Stimulated activated effector memory CD8-positive, alpha-beta T cell treated with anti-CD3 and anti-CD28 coated beads, Interleukin-12 subunit alpha, Interleukin-12 subunit beta, amount 100 ng/mL, for 72 hours (primary cell): ENCODE measurements at regions not wholly inside any gene's neighbourhood (a gene's known extent, or its start where the extent isn't known, plus 50 kb on each side); places are given as distances from the start of the nearest gene placed in this dataset.

Experiments used
- ATAC-seq: fragments of 150-1000 bp; cut with Tn5 transposase; 2 replicates; pipeline ENCODE4 v1.10.0; 2021
- DNase-seq, 2 donors: peaks; one replicate each; pipeline ENCODE4 v3.0.0; 2021 to 2022; ENCODE audit warnings: low spot score in 2 of 2
- H3K27ac Mint-ChIP-seq: one replicate; pipeline ENCODE4 v1.8.0; 2022; ENCODE audit warnings: mild to moderate bottlenecking, mixed read lengths
- H3K36me3 Mint-ChIP-seq: one replicate; pipeline ENCODE4 v1.8.0; 2022; ENCODE audit warnings: mild to moderate bottlenecking, mixed read lengths
- H3K4me1 Mint-ChIP-seq: one replicate; pipeline ENCODE4 v1.8.0; 2022; ENCODE audit warnings: mixed read lengths
- H3K4me3 Mint-ChIP-seq: one replicate; pipeline ENCODE4 v1.8.0; 2022; ENCODE audit warnings: mild to moderate bottlenecking, mixed read lengths
- H3K9me3 Mint-ChIP-seq: one replicate; pipeline ENCODE4 v1.8.0; 2022; ENCODE audit warnings: mixed read lengths

GRCh38 chr5:31137676-31138075, 55.8 kb upstream of the CDH6 start:
- no peak for ATAC-seq
- Mint-ChIP-seq H3K36me3 (no peaks in the 10 kb centered on the region), H3K9me3 (peaks cover 10% of the 10 kb centered on the region), H3K4me1 (no peaks in the 10 kb centered on the region), H3K27ac (no peak overlapping the region), H3K4me3 (no peak overlapping the region)
- DNase-seq = no peak

GRCh38 chr5:31135542-31135941, 57.9 kb upstream of the CDH6 start:
- no peak for DNase-seq
- H3K9me3 Mint-ChIP-seq = peaks cover 5% of the 10 kb centered on the region

GRCh38 chr5:31133488-31133887, 60.0 kb upstream of the CDH6 start:
- H3K4me3 Mint-ChIP-seq = no peak overlapping the region
- H3K9me3 Mint-ChIP-seq = no peaks in the 10 kb centered on the region
- ATAC-seq (no peak), DNase-seq (no peak)
- H3K4me1 Mint-ChIP-seq = no peaks in the 10 kb centered on the region
- no peaks in the 10 kb centered on the region for H3K36me3 Mint-ChIP-seq
- no peak overlapping the region for H3K27ac Mint-ChIP-seq

More at GRCh38 chr5:31135542-31135941, 57.9 kb upstream of the CDH6 start:
- H3K27ac Mint-ChIP-seq = no peak overlapping the region
- no peak overlapping the region for H3K4me3 Mint-ChIP-seq
- H3K4me1 Mint-ChIP-seq = no peaks in the 10 kb centered on the region
- no peak for ATAC-seq
- no peaks in the 10 kb centered on the region for H3K36me3 Mint-ChIP-seq

GRCh38 chr5:31131381-31131891, 62.0 kb upstream of the CDH6 start:
- Mint-ChIP-seq H3K9me3 (no peaks in the 10 kb centered on the region), H3K27ac (no peak overlapping the region), H3K4me3 (no peak overlapping the region), H3K36me3 (no peaks in the 10 kb centered on the region), H3K4me1 (no peaks in the 10 kb centered on the region)
- no peak for ATAC-seq
- no peak for DNase-seq

- Mint-ChIP-seq H3K9me3 (no peaks in the 10 kb centered on the region), H3K36me3 (no peaks in the 10 kb centered on the region), H3K4me3 (no peak overlapping the region), H3K27ac (no peak overlapping the region), H3K4me1 (no peaks in the 10 kb centered on the region)
- ATAC-seq (no peak), DNase-seq (no peak)
Observed at GRCh38 chr5:31130676-31131075, 62.8 kb upstream of the CDH6 start.

GRCh38 chr5:31124651-31125305, 68.7 kb upstream of the CDH6 start:
- Mint-ChIP-seq H3K4me1 (no peaks in the 10 kb centered on the region), H3K27ac (no peak overlapping the region), H3K36me3 (no peaks in the 10 kb centered on the region), H3K4me3 (no peak overlapping the region), H3K9me3 (peaks cover 16% of the 10 kb centered on the region)
- DNase-seq (no peak), ATAC-seq (no peak)

- no peak overlapping the region for H3K4me3 Mint-ChIP-seq
- no peak for DNase-seq
- H3K9me3 Mint-ChIP-seq = peaks cover 16% of the 10 kb centered on the region
- ATAC-seq = no peak
- H3K27ac Mint-ChIP-seq = no peak overlapping the region
- H3K36me3 Mint-ChIP-seq = no peaks in the 10 kb centered on the region
- H3K4me1 Mint-ChIP-seq = no peaks in the 10 kb centered on the region
Observed at GRCh38 chr5:31124026-31124425, 69.5 kb upstream of the CDH6 start.

GRCh38 chr5:31122998-31123951, 70.2 kb upstream of the CDH6 start:
- ATAC-seq (no peak), DNase-seq (no peak)
- Mint-ChIP-seq H3K9me3 (peaks cover 16% of the 10 kb centered on the region), H3K4me1 (no peaks in the 10 kb centered on the region), H3K36me3 (no peaks in the 10 kb centered on the region), H3K4me3 (no peak overlapping the region), H3K27ac (no peak overlapping the region)

- H3K36me3 Mint-ChIP-seq = no peaks in the 10 kb centered on the region
- H3K9me3 Mint-ChIP-seq = peaks cover 16% of the 10 kb centered on the region
- no peaks in the 10 kb centered on the region for H3K4me1 Mint-ChIP-seq
- H3K4me3 Mint-ChIP-seq = no peak overlapping the region
- no peak overlapping the region for H3K27ac Mint-ChIP-seq
- DNase-seq = no peak
- no peak for ATAC-seq
Observed at GRCh38 chr5:31121224-31121623, 72.3 kb upstream of the CDH6 start.

GRCh38 chr5:31120642-31120948, 72.9 kb upstream of the CDH6 start:
- H3K9me3 Mint-ChIP-seq = peaks cover 16% of the 10 kb centered on the region
- H3K36me3 Mint-ChIP-seq = no peaks in the 10 kb centered on the region
- DNase-seq (no peak), ATAC-seq (no peak)
- H3K27ac Mint-ChIP-seq = no peak overlapping the region
- H3K4me1 Mint-ChIP-seq = no peaks in the 10 kb centered on the region
- H3K4me3 Mint-ChIP-seq = no peak overlapping the region

- ATAC-seq (no peak), DNase-seq (no peak)
- H3K4me3 Mint-ChIP-seq = no peak overlapping the region
- H3K9me3 Mint-ChIP-seq = peaks cover 14% of the 10 kb centered on the region
- no peak overlapping the region for H3K27ac Mint-ChIP-seq
- H3K4me1 Mint-ChIP-seq = no peaks in the 10 kb centered on the region
- no peaks in the 10 kb centered on the region for H3K36me3 Mint-ChIP-seq
Observed at GRCh38 chr5:31119938-31120641, 73.4 kb upstream of the CDH6 start.

- Mint-ChIP-seq H3K4me3 (no peak overlapping the region), H3K27ac (no peak overlapping the region), H3K9me3 (peaks cover under 1% of the 10 kb centered on the region), H3K36me3 (no peaks in the 10 kb centered on the region), H3K4me1 (no peaks in the 10 kb centered on the region)
- DNase-seq (no peak), ATAC-seq (no peak)
Observed at GRCh38 chr5:31116466-31117031, 76.9 kb upstream of the CDH6 start.

- no peak for ATAC-seq
- no peak for DNase-seq
- Mint-ChIP-seq H3K9me3 (peaks cover 4% of the 10 kb centered on the region), H3K27ac (no peak overlapping the region), H3K4me3 (no peak overlapping the region), H3K36me3 (no peaks in the 10 kb centered on the region), H3K4me1 (no peaks in the 10 kb centered on the region)
Observed at GRCh38 chr5:31114817-31115216, 78.7 kb upstream of the CDH6 start.

- H3K4me3 Mint-ChIP-seq = no peak overlapping the region
- no peaks in the 10 kb centered on the region for H3K36me3 Mint-ChIP-seq
- H3K9me3 Mint-ChIP-seq = peaks cover 6% of the 10 kb centered on the region
- DNase-seq = no peak
- no peaks in the 10 kb centered on the region for H3K4me1 Mint-ChIP-seq
- no peak overlapping the region for H3K27ac Mint-ChIP-seq
- ATAC-seq = no peak
Observed at GRCh38 chr5:31113666-31114350, 79.7 kb upstream of the CDH6 start.

- Mint-ChIP-seq H3K9me3 (peaks cover 8% of the 10 kb centered on the region), H3K27ac (no peak overlapping the region), H3K4me3 (no peak overlapping the region), H3K4me1 (no peaks in the 10 kb centered on the region), H3K36me3 (no peaks in the 10 kb centered on the region)
- no peak for DNase-seq
- ATAC-seq = no peak
Observed at GRCh38 chr5:31113101-31113500, 80.4 kb upstream of the CDH6 start.
